Left ventricle myocardium inferior (tissue), 1 donor: ENCODE measurements at regions not wholly inside any gene's neighbourhood (a gene's known extent, or its start where the extent isn't known, plus 50 kb on each side); places are given as distances from the start of the nearest gene placed in this dataset.

ENCODE experiments used
- DNase-seq: peaks from one replicate; pipeline ENCODE4 v3.0.0-alpha.2; 2020
- H3K27ac ChIP-seq: fragments of 200-600 bp; replicated peaks from 2 replicates; pipeline ENCODE4 v1.8.0; 2021
- H3K27me3 ChIP-seq: fragments of 200-600 bp; 2 replicates; pipeline ENCODE4 v1.8.0; 2021; ENCODE audit warnings: low read depth
- H3K36me3 ChIP-seq: fragments of 200-600 bp; 2 replicates; pipeline ENCODE4 v1.8.0; 2021
- H3K4me1 ChIP-seq: fragments of 200-600 bp; 2 replicates; pipeline ENCODE4 v1.8.0; 2021
- H3K4me3 ChIP-seq: fragments of 200-600 bp; 2 replicates; pipeline ENCODE4 v1.8.0; 2021; ENCODE audit warnings: mild to moderate bottlenecking, moderate library complexity
- H3K9me3 ChIP-seq: fragments of 200-600 bp; replicated peaks from 2 replicates; pipeline ENCODE4 v1.8.0; 2021
- CTCF ChIP-seq: fragments of 200-600 bp; IDR thresholded peaks from 2 replicates; pipeline ENCODE4 v1.8.0; 2021; ENCODE audit warnings: antibody characterized with exemption, mild to moderate bottlenecking, borderline replicate concordance
- intact Hi-C: fragments of 100-400 bp; cut with micrococcal nuclease; formaldehyde crosslinking; loops from one replicate; pipeline ENCODE4 v1.11.0; 2022
- donor health status: DM: no; HTN: yes; CAD: no; lungs with severe emphysema.

GRCh38 chr9:108617676-108618075 lies 238.1 kb downstream of the ACTL7B start:
- no peaks in the 10 kb centered on the region for H3K36me3 ChIP-seq
- intact Hi-C loops, result no loop called here
- no peak for TF ChIP-seq CTCF
- peaks cover 23% of the 10 kb centered on the region for H3K27me3 ChIP-seq
- no peak overlapping the region for H3K4me3 ChIP-seq
- H3K4me1 ChIP-seq, result no peaks in the 10 kb centered on the region
- no peaks in the 10 kb centered on the region for H3K9me3 ChIP-seq
- DNase-seq, result no peak
- no peak overlapping the region for H3K27ac ChIP-seq

- DNase-seq, result no peak
- H3K27me3 ChIP-seq, result peaks cover 14% of the 10 kb centered on the region
- intact Hi-C loops, result no loop called here
- no peaks in the 10 kb centered on the region for H3K9me3 ChIP-seq
- no peaks in the 10 kb centered on the region for H3K4me1 ChIP-seq
- no peak for TF ChIP-seq CTCF
- H3K4me3 ChIP-seq, result no peak overlapping the region
- H3K27ac ChIP-seq, result no peak overlapping the region
- H3K36me3 ChIP-seq, result no peaks in the 10 kb centered on the region
These were observed 240.6 kb downstream of the ACTL7B start for GRCh38 chr9:108615152-108615551.

GRCh38 chr9:108612513-108612912 lies 243.3 kb downstream of the ACTL7B start:
- intact Hi-C loops, result no loop called here
- Histone ChIP-seq H3K4me3 (no peak overlapping the region), H3K27me3 (peaks cover 14% of the 10 kb centered on the region), H3K9me3 (no peaks in the 10 kb centered on the region), H3K36me3 (no peaks in the 10 kb centered on the region), H3K4me1 (no peaks in the 10 kb centered on the region), H3K27ac (no peak overlapping the region)
- DNase-seq, result no peak
- no peak for TF ChIP-seq CTCF

GRCh38 chr9:108609897-108610253 lies 245.9 kb downstream of the ACTL7B start:
- H3K27ac ChIP-seq, result no peak overlapping the region
- H3K27me3 ChIP-seq, result peaks cover 24% of the 10 kb centered on the region
- intact Hi-C loops, result no loop called here
- H3K9me3 ChIP-seq, result no peaks in the 10 kb centered on the region
- no peak for TF ChIP-seq CTCF
- no peak for DNase-seq
- H3K4me1 ChIP-seq, result no peaks in the 10 kb centered on the region
- H3K36me3 ChIP-seq, result no peaks in the 10 kb centered on the region
- no peak overlapping the region for H3K4me3 ChIP-seq

GRCh38 chr9:108609227-108609896 lies 246.4 kb downstream of the ACTL7B start:
- Histone ChIP-seq H3K36me3 (no peaks in the 10 kb centered on the region), H3K4me3 (no peak overlapping the region), H3K4me1 (no peaks in the 10 kb centered on the region), H3K27ac (no peak overlapping the region), H3K9me3 (no peaks in the 10 kb centered on the region), H3K27me3 (peaks cover 22% of the 10 kb centered on the region)
- no peak for TF ChIP-seq CTCF
- no peak for DNase-seq
- intact Hi-C loops, result no loop called here
